Stimulated activated CD8-positive, alpha-beta memory T cell treated with anti-CD3 and anti-CD28 coated beads, Interleukin-15, amount 100 ng/mL, for 48 hours (primary cell): ENCODE measurements at regions not wholly inside any gene's neighbourhood (a gene's known extent, or its start where the extent isn't known, plus 50 kb on each side); places are given as distances from the start of the nearest gene placed in this dataset.
A peak's percentile ranks its signal among the peaks of the same experiment; 100 is the strongest.

Experiments
- DNase-seq, 2 donors: peaks; one replicate each; pipeline ENCODE4 v3.0.0-alpha.2; 2020; ENCODE audit warnings: low read depth in 2 of 2

DNA sequence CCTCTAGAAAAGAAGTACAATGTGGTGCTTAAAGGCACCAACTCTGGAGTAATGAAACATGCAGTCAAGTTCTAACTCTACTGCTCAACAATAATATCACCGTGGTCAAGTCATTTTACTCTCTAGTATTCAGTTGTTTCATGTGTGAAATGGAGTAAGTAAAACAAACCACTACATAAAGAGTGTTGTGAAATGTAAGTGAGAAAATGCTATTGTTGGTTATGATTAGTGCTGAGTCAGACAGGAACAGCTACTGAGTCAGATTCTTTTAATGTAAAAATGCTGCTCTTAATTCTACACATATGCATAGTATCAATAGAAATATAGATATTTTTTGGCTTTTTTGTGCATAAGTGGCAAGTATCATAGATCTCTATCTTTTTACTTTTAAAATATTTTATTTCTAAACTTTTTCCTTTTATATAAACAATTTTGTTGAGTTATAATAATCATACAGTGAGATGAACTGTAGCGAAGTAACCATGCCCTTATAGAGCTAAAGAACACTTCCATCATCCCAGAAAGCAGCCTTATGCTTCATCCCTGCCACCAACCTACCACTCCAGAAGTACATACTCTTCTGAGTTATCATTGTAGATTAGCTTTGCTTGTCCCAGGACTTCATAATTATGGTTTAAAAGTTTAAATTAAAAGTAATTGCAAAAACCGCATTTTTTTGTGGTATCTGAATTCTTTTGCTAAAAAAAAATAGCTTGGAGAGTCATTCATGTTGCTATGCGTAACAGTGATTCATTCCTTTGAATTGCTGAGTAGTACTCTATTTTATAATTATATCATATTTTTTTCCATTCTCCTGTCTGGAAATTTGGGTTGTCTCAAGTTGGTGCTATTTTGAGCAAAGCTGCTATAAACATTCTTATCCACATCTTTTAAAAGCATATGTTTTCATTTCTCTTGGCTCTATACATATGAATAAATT is 548.2 kb upstream of the CLINT1 start:
- DNase-seq, result no peak

- DNase-seq, result no peak
Observed at GRCh38 chr5:158398360-158399201, 539.6 kb upstream of the CLINT1 start.

DNA sequence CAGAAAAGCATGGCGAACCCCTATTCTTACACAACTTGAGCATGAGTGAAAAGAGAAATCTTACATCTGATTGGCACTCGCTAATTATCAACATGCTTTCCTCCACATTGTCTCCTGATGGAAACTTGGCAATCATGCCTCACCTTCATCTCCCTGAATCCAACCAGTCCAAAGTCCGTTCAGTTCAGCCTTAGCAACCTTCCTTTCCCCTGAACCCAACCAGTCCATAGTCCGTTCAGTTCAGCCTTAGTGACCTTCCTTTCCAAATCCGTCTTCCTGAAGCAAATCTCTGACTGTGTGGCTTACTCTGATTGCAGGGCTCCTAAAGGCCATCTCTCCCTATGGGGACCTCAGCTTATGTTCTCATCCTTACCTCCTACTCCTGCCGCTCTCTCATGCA is 538.3 kb upstream of the CLINT1 start:
- no peak for DNase-seq

DNA sequence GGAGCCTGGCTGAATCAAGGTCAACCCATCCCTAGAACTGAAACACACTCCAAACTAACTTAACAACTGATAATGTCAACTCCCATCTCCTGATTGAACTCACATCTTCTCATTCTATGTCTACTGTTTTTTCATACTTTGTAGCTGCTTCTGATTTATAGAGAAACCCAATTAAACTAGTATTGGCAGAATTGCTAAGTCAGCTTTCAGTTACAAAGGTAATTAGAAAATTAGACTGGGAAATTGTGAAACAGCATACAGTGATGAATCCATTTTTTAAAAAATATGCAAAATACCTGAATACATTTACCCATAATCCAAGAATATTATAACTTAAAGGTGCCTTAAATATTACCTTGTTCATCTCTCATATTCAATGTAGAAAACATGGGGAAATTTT is 535.2 kb upstream of the CLINT1 start:
- DNase-seq, result no peak

DNA sequence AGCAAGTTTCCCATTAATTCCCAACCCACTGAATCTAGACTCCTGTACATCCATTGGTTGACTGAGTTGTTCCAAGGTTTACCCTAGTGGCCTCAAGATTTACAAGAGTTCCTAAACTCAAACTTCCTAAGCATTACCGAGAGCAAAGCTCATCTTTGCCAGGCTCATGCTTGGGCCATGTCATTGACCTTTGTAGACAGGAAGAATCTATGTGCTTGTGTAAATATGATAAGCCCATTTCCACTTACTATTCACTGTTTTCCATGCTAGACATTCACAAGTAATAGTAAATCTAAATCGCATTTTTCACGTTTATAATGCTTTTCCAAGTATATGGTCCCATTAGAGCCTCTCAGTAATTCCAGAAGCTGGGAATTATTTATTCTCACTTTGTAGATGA is 534.5 kb upstream of the CLINT1 start:
- no peak for DNase-seq

- no peak for DNase-seq
Observed at GRCh38 chr5:158392753-158393152, 533.8 kb upstream of the CLINT1 start.

DNA sequence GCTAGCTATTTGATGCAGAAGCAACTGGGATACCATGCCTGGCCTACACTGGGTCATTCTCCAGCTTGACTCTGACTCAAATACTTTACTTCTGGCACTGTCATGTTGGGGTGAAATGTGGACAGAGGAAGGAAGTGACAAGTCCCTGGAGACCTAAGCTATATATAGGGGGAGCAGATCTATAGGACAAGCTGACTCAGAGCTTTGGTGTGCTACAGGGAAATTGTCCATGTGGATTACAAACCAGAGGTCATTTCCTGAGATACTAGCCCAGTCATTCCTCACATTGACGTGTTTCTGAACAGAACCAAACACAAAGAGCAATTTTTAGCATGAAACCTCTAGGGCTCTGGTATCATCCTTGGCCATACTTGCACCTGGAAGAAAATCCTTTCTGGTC is 531.6 kb upstream of the CLINT1 start:
- no peak for DNase-seq

DNA sequence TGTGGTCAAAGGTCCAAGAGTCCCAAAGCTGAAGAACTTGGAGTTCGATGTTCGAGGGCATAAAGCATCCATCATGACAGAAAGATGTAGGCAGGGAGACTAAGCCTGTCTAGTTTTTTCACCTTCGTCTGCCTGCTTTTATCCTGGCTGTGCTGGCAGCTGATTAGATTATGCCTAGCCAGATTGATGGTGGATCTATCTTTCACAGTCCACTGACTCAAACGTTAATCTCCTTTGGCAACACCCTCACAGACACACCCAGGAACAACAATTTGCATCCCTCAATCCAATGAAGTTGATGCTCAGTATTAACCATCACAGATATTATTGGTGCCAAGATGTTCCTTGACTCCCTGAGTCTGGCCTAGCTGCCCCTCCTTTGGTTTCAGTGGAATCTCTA is 530.8 kb upstream of the CLINT1 start:
- no peak for DNase-seq

- no peak for DNase-seq
Observed at GRCh38 chr5:158388021-158388420, 529.1 kb upstream of the CLINT1 start.

DNA sequence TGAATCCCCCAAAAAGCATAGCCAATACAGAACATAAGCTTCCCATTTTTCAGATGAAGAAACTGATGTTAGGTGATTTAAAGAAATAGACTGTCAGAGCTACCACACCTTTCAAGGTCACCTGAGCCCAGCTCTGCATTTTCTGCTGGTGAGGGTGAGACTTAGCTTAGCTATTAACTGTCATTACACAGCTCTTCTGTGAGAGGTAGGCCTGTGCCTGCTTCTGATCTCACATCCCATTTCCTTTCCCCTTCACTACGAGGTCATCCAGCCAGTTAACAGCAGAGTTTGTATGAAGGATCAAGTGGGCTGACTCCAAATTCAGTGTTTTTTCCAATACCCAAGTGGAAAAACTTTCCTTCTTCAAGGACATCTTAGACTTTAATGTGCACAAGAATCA is 528.6 kb upstream of the CLINT1 start:
- no peak for DNase-seq

- DNase-seq, result no peak
Observed at GRCh38 chr5:158385982-158386381, 527.0 kb upstream of the CLINT1 start.

DNA sequence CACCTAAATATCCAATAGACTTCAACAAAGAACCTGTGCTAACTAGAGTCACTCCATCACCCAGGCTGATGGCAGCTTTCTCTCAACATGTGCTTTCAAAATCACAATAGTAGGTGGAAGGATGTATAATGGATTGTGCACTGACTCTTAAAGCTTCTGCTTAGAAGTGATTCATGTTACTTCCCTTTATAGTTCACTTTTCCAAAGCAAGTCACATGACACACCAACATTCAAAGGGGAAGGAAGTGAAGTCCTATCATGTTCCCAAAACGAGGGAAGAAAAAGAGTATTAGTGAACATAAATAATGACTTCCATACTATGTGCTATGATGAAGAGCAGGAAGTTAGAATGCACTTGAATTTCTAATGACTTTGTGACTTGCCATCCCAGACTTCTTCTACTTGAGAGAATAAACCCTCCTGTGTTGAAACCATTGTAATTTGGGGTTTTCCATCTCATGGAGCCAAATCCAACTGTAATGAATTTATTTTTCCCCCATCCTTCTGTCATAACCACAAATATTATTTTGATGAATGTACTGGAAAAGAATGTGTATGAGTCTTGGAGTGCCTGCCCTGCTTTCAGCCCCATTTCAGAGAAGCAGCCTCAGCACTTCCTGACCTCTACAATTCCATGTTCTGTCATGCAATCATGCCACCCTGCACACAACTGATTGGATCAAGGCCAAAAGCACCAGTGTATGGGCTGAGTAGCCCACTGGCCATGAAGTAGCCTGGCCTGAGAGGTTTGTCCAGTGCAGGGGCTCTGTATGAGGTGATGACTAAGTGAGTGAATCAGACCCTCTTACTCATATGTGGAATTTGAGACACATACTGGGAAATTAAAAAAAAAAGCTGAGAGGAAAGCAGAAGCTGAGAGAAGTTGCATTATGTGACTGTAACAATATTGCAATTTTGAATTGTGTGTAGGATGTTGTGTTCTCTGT is 525.9 kb upstream of the CLINT1 start:
- DNase-seq, result no peak

GRCh38 chr5:158383486-158383885 is 524.5 kb upstream of the CLINT1 start:
- DNase-seq, result no peak

DNA sequence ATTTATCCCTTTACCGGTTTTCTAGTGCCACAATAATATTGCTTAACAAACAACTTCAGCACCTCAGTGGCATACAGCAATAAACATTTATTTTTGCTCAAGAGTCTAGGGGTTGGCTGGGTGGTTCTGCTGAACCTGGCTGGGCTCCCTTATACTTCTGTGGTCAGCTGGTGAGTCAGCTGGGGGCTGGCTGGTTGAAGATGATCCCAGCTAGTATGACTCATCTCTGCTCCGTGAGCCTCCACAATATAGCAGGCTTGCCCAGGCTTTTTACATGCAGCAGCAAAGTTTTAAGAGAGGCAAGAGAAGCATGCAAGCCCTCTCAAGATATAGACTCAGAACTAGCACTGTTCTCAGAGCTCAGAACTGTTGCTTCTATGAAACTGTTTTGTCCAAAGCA is 523.5 kb upstream of the CLINT1 start:
- DNase-seq, result peak; percentile 30 to 45

DNA sequence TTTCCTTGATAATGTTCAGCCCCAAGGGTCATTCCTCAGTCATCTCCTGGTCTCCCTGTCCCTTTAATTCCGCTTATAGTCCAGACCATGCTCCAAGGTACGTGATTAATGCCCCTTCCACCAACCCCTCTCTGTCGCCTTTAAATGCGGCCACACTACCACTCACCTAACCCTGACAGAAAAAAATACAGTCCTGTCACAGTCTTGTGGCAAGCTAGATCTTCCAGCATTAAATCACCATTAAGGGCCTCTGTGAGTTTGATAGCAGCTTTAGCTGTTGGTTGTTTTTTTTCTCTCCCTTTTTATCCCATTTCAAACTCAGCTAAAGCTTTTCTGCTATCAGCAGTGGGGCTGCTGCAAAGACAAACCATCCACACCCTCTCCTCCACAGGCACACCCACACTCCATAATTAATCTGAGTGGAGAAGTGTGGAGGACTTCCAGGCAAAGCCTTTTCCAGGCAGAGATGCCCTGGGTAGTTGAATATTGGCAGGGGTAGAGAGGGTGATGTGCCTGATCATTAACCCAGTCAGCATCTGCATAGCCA is 522.7 kb upstream of the CLINT1 start:
- no peak for DNase-seq

GRCh38 chr5:158380661-158381060 is 521.7 kb upstream of the CLINT1 start:
- DNase-seq, result no peak

GRCh38 chr5:158378931-158379330 is 520.0 kb upstream of the CLINT1 start:
- DNase-seq, result no peak

DNA sequence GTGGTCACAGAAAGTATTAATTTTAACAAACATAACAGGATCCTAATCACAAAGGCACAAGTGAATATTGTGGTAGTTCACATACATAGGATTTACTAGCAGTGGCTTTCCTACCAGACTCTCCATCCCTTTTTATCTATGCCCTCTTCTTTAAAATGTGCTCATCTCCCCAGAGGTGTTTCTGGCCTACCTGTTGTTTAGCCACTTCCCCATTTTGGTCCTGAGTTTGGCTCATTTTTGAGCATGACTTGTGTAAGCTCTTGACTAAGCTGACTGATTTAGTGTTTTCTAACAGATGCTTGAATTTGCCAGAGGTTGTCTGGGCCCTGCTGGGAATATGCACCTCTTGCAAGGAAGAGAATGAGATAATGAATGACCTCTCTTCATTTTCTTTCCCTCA is 517.7 kb upstream of the CLINT1 start:
- no peak for DNase-seq

DNA sequence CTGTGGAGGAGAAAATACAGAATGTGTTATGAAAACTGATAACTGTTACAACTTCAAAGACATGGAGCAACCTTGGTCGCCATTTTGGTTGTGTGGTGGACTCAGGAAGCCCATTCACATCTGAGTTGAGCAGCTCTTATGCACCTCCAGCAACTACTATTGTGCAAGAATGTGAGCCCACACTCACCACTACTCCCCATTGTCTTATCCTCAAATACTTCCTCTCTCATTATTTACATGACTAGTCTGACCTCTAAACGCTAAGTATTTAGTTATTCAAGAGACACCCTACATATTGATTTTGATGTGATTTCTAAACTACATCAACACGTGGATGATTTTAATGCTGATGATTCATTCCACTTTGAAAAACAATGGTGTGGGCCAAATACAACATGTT is 516.6 kb upstream of the CLINT1 start:
- DNase-seq, result no peak

- no peak for DNase-seq
Observed at GRCh38 chr5:158373608-158374395, 514.9 kb upstream of the CLINT1 start.

- DNase-seq, result no peak
Observed at GRCh38 chr5:158369241-158369640, 510.3 kb upstream of the CLINT1 start.
